PFSK-1 (cell line): ENCODE measurements at regions not wholly inside any gene's neighbourhood (a gene's known extent, or its start where the extent isn't known, plus 50 kb on each side); places are given as distances from the start of the nearest gene placed in this dataset.

Experiments used
- FOXP2 ChIP-seq: optimal IDR thresholded peaks from 2 replicates; pipeline ENCODE3; 2011; ENCODE audit warnings: borderline replicate concordance, control low read depth, inconsistent platforms; ENCODE audit not compliant: insufficient read depth; ENCODE audit errors: extremely low read length, extremely low read depth
- POLR2AphosphoS5 ChIP-seq: IDR thresholded peaks from 2 replicates; pipeline ENCODE4 v1.6.1; 2012; ENCODE audit warnings: low read depth, mild to moderate bottlenecking, control low read depth, low read length, moderate library complexity
- SIN3A ChIP-seq: IDR thresholded peaks from 2 replicates; pipeline ENCODE4 v1.6.1; 2012; ENCODE audit warnings: mild to moderate bottlenecking, low read length, moderate library complexity, borderline replicate concordance; ENCODE audit not compliant: insufficient read depth
- TAF1 ChIP-seq: IDR thresholded peaks from 2 replicates; pipeline ENCODE4 v1.6.1; 2012; ENCODE audit warnings: low read length, control low read depth, borderline replicate concordance; ENCODE audit not compliant: insufficient read depth
- TF ChIP-seq, protein P1 (sequence below), 2 experiments: IDR thresholded peaks; 2 replicates each; pipeline versions ENCODE4 v1.6.1 to v1.8.0; 2011 to 2012; ENCODE audit warnings: low read depth in 2 of 2, low read length in 2 of 2, control low read depth in 1 of 2, inconsistent platforms in 1 of 2, mild to moderate bottlenecking in 1 of 2, moderate library complexity in 1 of 2; ENCODE audit not compliant: insufficient read depth in 1 of 2

DNA sequence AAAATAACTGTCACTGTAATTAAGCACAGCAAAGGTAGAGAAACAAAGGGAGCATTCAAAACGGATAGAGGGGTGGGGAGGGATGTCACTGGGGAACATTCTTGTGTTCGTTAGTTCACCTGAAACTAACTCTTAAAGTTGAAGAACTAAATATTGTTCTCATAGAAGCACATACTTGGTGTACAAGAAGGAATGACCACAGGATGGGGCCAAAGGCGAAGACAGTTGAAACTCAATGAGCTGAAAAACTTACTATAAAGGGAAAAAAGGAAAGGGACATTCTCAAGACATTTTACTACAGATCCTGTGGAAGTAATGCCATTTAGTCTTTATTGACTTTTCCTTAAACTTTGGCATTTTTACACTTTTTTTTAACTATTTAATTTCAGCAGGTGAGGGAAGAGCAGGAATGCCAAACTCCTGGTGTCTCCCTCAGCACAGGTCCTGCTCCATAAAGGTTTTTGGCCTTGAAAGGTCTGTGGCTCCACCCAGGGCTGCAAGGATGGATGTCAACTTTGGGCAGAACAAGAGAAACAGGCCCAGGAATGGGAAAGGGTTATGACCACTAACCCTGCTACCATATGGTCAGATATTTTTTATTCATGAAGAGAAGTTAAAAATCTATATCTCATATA is 197.6 kb upstream of the RASA1 start:
- TF ChIP-seq, protein P1, sequence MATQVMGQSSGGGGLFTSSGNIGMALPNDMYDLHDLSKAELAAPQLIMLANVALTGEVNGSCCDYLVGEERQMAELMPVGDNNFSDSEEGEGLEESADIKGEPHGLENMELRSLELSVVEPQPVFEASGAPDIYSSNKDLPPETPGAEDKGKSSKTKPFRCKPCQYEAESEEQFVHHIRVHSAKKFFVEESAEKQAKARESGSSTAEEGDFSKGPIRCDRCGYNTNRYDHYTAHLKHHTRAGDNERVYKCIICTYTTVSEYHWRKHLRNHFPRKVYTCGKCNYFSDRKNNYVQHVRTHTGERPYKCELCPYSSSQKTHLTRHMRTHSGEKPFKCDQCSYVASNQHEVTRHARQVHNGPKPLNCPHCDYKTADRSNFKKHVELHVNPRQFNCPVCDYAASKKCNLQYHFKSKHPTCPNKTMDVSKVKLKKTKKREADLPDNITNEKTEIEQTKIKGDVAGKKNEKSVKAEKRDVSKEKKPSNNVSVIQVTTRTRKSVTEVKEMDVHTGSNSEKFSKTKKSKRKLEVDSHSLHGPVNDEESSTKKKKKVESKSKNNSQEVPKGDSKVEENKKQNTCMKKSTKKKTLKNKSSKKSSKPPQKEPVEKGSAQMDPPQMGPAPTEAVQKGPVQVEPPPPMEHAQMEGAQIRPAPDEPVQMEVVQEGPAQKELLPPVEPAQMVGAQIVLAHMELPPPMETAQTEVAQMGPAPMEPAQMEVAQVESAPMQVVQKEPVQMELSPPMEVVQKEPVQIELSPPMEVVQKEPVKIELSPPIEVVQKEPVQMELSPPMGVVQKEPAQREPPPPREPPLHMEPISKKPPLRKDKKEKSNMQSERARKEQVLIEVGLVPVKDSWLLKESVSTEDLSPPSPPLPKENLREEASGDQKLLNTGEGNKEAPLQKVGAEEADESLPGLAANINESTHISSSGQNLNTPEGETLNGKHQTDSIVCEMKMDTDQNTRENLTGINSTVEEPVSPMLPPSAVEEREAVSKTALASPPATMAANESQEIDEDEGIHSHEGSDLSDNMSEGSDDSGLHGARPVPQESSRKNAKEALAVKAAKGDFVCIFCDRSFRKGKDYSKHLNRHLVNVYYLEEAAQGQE (IDR thresholded peaks at IDR 0.05; ENCODE audit: insufficient read depth in 1 of 2, low read depth in 2 of 2, low read length in 2 of 2), result no peak
- TF ChIP-seq SIN3A (no peak), FOXP2 (no peak), TAF1 (no peak), POLR2AphosphoS5 (no peak)

DNA sequence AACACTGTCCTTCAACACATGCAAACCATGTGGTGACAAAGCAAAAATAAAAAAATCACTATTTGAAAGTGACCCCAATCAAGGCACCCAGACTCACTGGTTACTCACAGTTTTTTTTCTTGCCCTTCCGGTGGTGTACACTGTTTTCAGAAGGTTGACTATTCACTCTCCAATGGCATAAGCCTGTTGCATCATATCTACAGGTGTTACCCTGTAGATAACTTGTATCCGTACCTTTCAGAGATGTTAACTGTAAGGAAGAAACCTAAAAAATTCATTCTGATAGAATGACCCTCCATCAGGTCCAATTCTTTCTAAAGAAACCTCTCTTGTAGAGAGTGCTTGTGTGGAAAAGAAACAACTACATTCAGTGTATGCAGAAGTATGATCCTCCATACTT is 193.6 kb upstream of the RASA1 start:
- no peak for TF ChIP-seq TAF1
- no peak for TF ChIP-seq POLR2AphosphoS5
- TF ChIP-seq FOXP2, result no peak
- TF ChIP-seq, protein P1 (IDR thresholded peaks at IDR 0.05; ENCODE audit: insufficient read depth in 1 of 2, low read depth in 2 of 2, low read length in 2 of 2), result no peak
- no peak for TF ChIP-seq SIN3A

DNA sequence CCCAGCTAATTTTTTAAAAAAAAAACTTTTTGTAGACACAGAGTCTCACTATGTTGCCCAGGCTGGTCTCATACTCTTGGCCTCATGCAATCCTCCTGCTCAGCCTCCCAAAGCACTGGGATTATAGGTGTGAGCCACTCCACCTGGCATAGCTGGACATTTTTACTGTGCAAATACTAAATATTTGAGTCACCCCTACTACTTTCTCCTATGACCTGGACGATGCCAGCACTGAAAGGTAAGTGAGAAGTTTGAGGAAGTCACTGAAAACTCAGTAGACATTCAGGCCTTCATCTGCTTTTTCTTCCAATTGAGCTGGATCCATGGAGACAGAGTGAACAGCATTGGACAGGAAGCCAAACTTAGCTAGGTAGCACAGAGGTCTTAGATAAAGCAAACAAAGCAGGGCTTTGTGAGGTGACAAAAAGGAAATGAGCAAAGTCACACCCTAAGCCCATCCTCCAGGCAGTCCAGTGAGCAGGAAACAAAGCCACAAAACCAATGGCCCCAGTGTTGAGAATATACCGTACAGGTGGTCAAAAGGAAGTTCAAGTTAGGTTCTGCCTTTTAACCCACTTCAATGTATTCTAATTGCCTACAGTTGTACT is 192.6 kb upstream of the RASA1 start:
- TF ChIP-seq, protein P1 (IDR thresholded peaks at IDR 0.05; ENCODE audit: insufficient read depth in 1 of 2, low read depth in 2 of 2, low read length in 2 of 2), result no peak
- TF ChIP-seq POLR2AphosphoS5 (no peak), TAF1 (no peak), SIN3A (no peak), FOXP2 (no peak)

DNA sequence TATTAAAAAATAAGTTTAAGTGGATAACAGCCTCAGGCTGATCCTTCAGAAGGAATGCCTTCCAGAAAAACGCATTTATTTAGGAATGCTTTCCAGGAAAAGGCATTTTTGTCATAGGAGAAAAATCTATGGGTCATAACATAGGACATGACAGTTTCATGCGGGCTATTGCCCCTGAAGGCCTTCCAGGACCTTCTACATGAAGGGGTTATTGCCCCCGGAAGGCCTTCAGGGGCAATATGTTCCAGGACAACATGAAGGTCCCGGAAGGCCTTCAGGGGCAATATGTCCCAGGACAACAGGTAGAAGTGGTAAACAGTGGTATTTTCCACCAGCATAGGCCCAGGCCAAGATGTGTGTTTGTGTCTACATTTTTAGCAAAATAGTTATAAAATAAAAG is 191.3 kb upstream of the RASA1 start:
- TF ChIP-seq, protein P1 (IDR thresholded peaks at IDR 0.05; ENCODE audit: insufficient read depth in 1 of 2, low read depth in 2 of 2, low read length in 2 of 2), result no peak
- TF ChIP-seq SIN3A (no peak), POLR2AphosphoS5 (no peak), FOXP2 (no peak), TAF1 (no peak)

DNA sequence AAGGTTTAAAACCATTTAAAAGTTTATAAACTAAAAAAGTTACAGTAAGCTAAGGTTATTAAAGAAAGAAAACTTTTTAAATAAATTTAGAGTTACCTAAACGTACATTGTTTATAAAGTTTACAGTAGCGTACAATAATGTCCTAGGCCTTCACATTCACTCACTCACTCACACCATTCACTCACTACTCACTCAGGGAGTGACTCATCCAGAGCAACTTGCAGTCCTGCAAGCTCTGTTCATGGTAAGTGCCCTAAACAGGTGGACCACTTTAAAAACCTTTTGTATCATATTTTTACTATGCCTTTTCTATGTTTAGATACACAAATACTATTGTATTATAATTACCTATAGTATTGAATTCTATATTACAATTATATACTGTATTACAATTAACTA is 190.8 kb upstream of the RASA1 start:
- TF ChIP-seq POLR2AphosphoS5 (no peak), TAF1 (no peak), FOXP2 (no peak), SIN3A (no peak)
- TF ChIP-seq, protein P1 (IDR thresholded peaks at IDR 0.05; ENCODE audit: insufficient read depth in 1 of 2, low read depth in 2 of 2, low read length in 2 of 2), result no peak
